ENCODE measurements at regions not wholly inside any gene's neighbourhood (a gene's known extent, or its start where the extent isn't known, plus 50 kb on each side); places are given as distances from the start of the nearest gene placed in this dataset.

DNA sequence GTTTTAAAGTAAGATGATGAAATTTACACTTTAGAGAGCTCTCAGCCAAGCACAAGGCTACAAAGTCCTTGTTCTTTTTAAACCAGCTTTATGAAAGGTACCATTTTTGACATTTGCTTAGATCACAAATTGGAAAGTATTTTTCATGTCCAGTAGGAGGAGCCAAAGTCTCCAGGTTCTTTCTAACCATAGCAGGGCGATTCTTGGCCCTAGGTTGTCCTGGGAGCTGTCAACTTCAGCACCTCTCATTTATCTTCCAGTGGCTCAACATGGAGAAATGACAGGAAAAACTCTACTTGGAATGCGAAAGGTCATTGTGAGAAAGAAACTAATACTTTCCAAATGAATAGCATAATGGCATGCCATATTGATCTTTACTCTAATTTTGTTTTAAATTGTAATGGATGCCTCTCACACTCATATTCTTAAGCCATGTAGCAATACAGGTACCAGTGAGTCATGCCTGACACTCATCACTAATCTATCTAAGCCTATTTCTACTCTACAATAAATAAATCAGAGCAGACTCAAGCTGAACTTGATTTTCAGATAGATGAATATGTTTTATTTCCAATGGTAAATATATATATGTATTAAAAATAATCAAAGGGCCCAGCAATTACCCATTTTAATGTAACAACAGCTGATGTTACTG is 919.1 kb upstream of the EEF2KMT start:
- Histone ChIP-seq H3K9me3 (peaks cover 0 to 11% of the 10 kb centered on the region in 2 donors), H3K36me3 (no peaks in the 10 kb centered on the region), H3K27me3 (peaks cover 0 to 57% of the 10 kb centered on the region in 2 donors), H3K4me1 (no peaks in the 10 kb centered on the region), H3K4me3 (no peak overlapping the region), H3K27ac (no peak overlapping the region)
- intact Hi-C loops (cut with DNase I; ENCODE audit: low total_unique reads): no loop called here
- no peak for DNase-seq (ENCODE audit: low spot score in 2 of 2)
- no peak for TF ChIP-seq POLR2A (IDR thresholded peaks at IDR 0.05)
- TF ChIP-seq POLR2AphosphoS5 (IDR thresholded peaks at IDR 0.05): no peak
- TF ChIP-seq, protein P1, sequence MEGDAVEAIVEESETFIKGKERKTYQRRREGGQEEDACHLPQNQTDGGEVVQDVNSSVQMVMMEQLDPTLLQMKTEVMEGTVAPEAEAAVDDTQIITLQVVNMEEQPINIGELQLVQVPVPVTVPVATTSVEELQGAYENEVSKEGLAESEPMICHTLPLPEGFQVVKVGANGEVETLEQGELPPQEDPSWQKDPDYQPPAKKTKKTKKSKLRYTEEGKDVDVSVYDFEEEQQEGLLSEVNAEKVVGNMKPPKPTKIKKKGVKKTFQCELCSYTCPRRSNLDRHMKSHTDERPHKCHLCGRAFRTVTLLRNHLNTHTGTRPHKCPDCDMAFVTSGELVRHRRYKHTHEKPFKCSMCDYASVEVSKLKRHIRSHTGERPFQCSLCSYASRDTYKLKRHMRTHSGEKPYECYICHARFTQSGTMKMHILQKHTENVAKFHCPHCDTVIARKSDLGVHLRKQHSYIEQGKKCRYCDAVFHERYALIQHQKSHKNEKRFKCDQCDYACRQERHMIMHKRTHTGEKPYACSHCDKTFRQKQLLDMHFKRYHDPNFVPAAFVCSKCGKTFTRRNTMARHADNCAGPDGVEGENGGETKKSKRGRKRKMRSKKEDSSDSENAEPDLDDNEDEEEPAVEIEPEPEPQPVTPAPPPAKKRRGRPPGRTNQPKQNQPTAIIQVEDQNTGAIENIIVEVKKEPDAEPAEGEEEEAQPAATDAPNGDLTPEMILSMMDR (IDR thresholded peaks at IDR 0.05): no peak

DNA sequence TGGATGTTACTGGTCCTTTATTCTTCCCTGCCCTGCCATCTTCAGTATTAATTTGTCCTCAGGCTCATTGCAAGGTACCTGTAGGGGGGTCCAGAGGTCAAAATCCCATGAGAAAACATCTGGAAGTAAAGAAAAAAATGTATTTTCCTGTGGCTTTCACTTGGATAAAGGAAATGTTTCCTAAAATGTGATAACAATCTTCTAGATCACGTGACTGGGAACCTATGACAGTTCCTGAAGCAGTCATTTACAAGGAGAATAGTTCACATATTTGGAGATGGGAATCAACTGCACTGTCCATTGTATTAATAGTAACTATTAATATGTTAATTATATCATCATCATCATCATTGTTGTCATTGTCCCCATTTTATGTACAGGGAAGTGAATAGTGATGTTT is 915.1 kb upstream of the EEF2KMT start:
- peaks cover 0 to 22% of the 10 kb centered on the region in 2 donors for H3K27me3 ChIP-seq
- H3K4me1 ChIP-seq: no peaks in the 10 kb centered on the region
- no peak for TF ChIP-seq POLR2AphosphoS5 (IDR thresholded peaks at IDR 0.05)
- TF ChIP-seq, protein P1 (IDR thresholded peaks at IDR 0.05): no peak
- TF ChIP-seq POLR2A (IDR thresholded peaks at IDR 0.05): no peak
- intact Hi-C loops (cut with DNase I; ENCODE audit: low total_unique reads): no loop called here
- peaks cover 0 to 11% of the 10 kb centered on the region in 2 donors for H3K9me3 ChIP-seq
- no peak overlapping the region for H3K27ac ChIP-seq
- DNase-seq (ENCODE audit: low spot score in 2 of 2): no peak
- no peaks in the 10 kb centered on the region for H3K36me3 ChIP-seq
- H3K4me3 ChIP-seq: no peak overlapping the region

DNA sequence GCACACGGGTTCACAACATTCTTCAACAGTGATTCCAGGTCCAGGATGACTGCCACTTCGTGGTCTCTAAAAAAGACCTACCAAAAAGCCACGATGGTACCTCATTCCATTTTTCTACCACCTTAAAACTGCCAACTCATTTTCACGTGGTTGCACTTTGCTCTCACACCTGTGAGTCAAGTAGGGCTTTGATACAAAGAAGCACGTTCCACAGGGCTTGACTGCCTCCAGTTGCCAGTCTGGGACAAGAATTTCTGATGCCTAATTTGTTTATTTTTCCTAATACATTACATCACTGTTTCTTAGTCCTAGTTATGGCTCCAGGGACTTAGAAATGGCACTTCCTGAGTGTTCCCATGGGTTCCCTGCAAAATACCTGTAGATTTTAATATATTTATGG is 911.6 kb upstream of the EEF2KMT start:
- TF ChIP-seq POLR2A (IDR thresholded peaks at IDR 0.05): no peak
- TF ChIP-seq, protein P1 (IDR thresholded peaks at IDR 0.05): no peak
- no peak for TF ChIP-seq POLR2AphosphoS5 (IDR thresholded peaks at IDR 0.05)
- H3K36me3 ChIP-seq: no peaks in the 10 kb centered on the region
- intact Hi-C loops (cut with DNase I; ENCODE audit: low total_unique reads): no loop called here
- peaks cover 0 to 38% of the 10 kb centered on the region in 2 donors for H3K27me3 ChIP-seq
- H3K4me3 ChIP-seq: no peak overlapping the region
- no peak for DNase-seq (ENCODE audit: low spot score in 2 of 2)
- no peak overlapping the region for H3K27ac ChIP-seq
- no peaks in the 10 kb centered on the region for H3K9me3 ChIP-seq
- no peaks in the 10 kb centered on the region for H3K4me1 ChIP-seq

DNA sequence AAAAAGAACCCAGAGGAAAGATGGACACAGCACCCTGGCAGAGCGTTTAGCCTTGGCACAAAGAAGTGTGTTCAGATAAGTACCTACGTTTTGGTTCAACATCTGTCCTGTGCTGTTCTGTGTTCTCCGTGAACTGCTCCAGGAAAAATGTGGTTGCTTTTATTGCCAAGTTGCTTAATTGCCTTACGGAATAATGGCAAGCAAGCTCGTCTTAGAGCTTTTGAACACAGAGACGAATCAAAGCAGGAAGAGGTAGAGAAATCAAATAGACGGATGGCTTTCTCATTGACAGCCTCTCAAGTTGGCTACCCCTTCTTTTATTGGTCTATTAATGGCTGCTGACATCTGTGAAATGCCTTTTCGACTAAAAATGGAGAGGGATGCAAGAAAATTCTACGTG is 911.1 kb upstream of the EEF2KMT start:
- no peak for TF ChIP-seq POLR2A (IDR thresholded peaks at IDR 0.05)
- Histone ChIP-seq H3K36me3 (no peaks in the 10 kb centered on the region), H3K4me3 (no peak overlapping the region), H3K4me1 (no peaks in the 10 kb centered on the region), H3K27ac (no peak overlapping the region), H3K9me3 (no peaks in the 10 kb centered on the region), H3K27me3 (peaks cover 0 to 38% of the 10 kb centered on the region in 2 donors)
- intact Hi-C loops (cut with DNase I; ENCODE audit: low total_unique reads): no loop called here
- DNase-seq (ENCODE audit: low spot score in 2 of 2): no peak

DNA sequence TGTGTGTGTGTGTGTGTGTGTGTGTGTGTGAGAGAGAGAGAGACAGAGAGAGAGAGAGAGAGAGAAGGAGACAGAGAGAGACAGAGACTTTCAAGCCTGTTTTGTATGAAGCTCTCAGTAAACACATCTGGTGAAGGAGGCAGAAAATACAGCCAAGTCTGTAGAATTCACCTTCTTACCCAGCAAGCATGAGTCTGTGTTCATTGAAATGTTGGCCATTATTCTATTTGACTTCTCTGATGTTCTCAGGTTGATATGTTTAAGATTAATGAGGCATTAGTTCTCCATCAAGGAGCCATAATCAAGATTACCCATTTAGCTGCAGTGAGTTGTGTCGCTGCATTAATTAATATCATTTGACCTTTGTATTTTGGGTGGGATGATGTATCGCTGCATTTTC is 895.8 kb upstream of the EEF2KMT start:
- Histone ChIP-seq H3K4me3 (no peak overlapping the region), H3K27ac (no peak overlapping the region), H3K9me3 (peaks cover 0 to 8% of the 10 kb centered on the region in 2 donors), H3K36me3 (no peaks in the 10 kb centered on the region), H3K27me3 (no peaks in the 10 kb centered on the region), H3K4me1 (no peaks in the 10 kb centered on the region)
- intact Hi-C loops (cut with DNase I; ENCODE audit: low total_unique reads): no loop called here
- DNase-seq (ENCODE audit: low spot score in 2 of 2): no peak
- no peak for TF ChIP-seq POLR2AphosphoS5 (IDR thresholded peaks at IDR 0.05)
- TF ChIP-seq, protein P1 (IDR thresholded peaks at IDR 0.05): no peak
- no peak for TF ChIP-seq POLR2A (IDR thresholded peaks at IDR 0.05)

Data from breast epithelium (tissue), 4 donors.